ENCODE measurements at regions not wholly inside any gene's neighbourhood (a gene's known extent, or its start where the extent isn't known, plus 50 kb on each side); places are given as distances from the start of the nearest gene placed in this dataset.

GRCh38 chr15:31831596-31831995 lies 198.7 kb upstream of the CHRNA7 start:
- H3K4me1 Mint-ChIP-seq (ENCODE audit: low read depth, unreplicated experiment): peaks cover 8% of the 10 kb centered on the region
- H3K27ac ChIP-seq (ENCODE audit: low read depth, low read length): no peak overlapping the region
- no peaks in the 10 kb centered on the region for H3K79me2 ChIP-seq (ENCODE audit: insufficient read depth, low read length)
- no peaks in the 10 kb centered on the region for H3K9me3 ChIP-seq (ENCODE audit: insufficient read depth, low read depth, low read length)
- no peaks in the 10 kb centered on the region for H4K20me1 ChIP-seq (ENCODE audit: insufficient read depth, low read length)
- no peak for FAIRE-seq
- H3K9me3 Mint-ChIP-seq (ENCODE audit: unreplicated experiment): peaks cover 4% of the 10 kb centered on the region
- no peaks in the 10 kb centered on the region for H3K4me1 ChIP-seq (ENCODE audit: insufficient read depth, low read length)
- H3K27me3 Mint-ChIP-seq (ENCODE audit: low read depth, unreplicated experiment): no peaks in the 10 kb centered on the region
- H3K9ac ChIP-seq (ENCODE audit: low read length): no peak overlapping the region
- no peak overlapping the region for H3K4me3 ChIP-seq (ENCODE audit: insufficient read depth, low read depth, low read length)
- no peak overlapping the region for H3K27ac Mint-ChIP-seq (ENCODE audit: unreplicated experiment)
- no peak overlapping the region for H3K4me3 Mint-ChIP-seq (ENCODE audit: unreplicated experiment)
- H3K4me2 ChIP-seq (ENCODE audit: low read length): no peak overlapping the region
- no peak overlapping the region for H2AFZ ChIP-seq (ENCODE audit: low read depth, low read length)
- H3K27me3 ChIP-seq (ENCODE audit: insufficient read depth, low read length): no peaks in the 10 kb centered on the region
- TF ChIP-seq EZH2 (IDR thresholded peaks at IDR 0.05; ENCODE audit: insufficient read depth, low read length) (no peak), CTCF (IDR thresholded peaks at IDR 0.05; ENCODE audit: insufficient read depth, low read depth, low read length) (no peak)
- H3K36me3 Mint-ChIP-seq (ENCODE audit: low read depth, unreplicated experiment): peaks cover 3% of the 10 kb centered on the region
- no peak for DNase-seq (ENCODE audit: low read depth)
- H3K36me3 ChIP-seq (ENCODE audit: insufficient read depth, low read length): no peaks in the 10 kb centered on the region

- H3K36me3 Mint-ChIP-seq (ENCODE audit: low read depth, unreplicated experiment): peaks cover 3% of the 10 kb centered on the region
- no peak for TF ChIP-seq EZH2 (IDR thresholded peaks at IDR 0.05; ENCODE audit: insufficient read depth, low read length)
- no peak for TF ChIP-seq CTCF (IDR thresholded peaks at IDR 0.05; ENCODE audit: insufficient read depth, low read depth, low read length)
- Histone ChIP-seq H3K4me2 (ENCODE audit: low read length) (no peak overlapping the region), H4K20me1 (ENCODE audit: insufficient read depth, low read length) (no peaks in the 10 kb centered on the region), H3K36me3 (ENCODE audit: insufficient read depth, low read length) (no peaks in the 10 kb centered on the region), H2AFZ (ENCODE audit: low read depth, low read length) (no peak overlapping the region), H3K9ac (ENCODE audit: low read length) (no peak overlapping the region), H3K9me3 (ENCODE audit: insufficient read depth, low read depth, low read length) (no peaks in the 10 kb centered on the region), H3K4me3 (ENCODE audit: insufficient read depth, low read depth, low read length) (no peak overlapping the region), H3K4me1 (ENCODE audit: insufficient read depth, low read length) (no peaks in the 10 kb centered on the region), H3K79me2 (ENCODE audit: insufficient read depth, low read length) (no peaks in the 10 kb centered on the region), H3K27ac (ENCODE audit: low read depth, low read length) (no peak overlapping the region), H3K27me3 (ENCODE audit: insufficient read depth, low read length) (no peaks in the 10 kb centered on the region)
- no peaks in the 10 kb centered on the region for H3K27me3 Mint-ChIP-seq (ENCODE audit: low read depth, unreplicated experiment)
- H3K4me1 Mint-ChIP-seq (ENCODE audit: low read depth, unreplicated experiment): peaks cover 8% of the 10 kb centered on the region
- H3K9me3 Mint-ChIP-seq (ENCODE audit: unreplicated experiment): peaks cover 4% of the 10 kb centered on the region
- FAIRE-seq: no peak
- H3K27ac Mint-ChIP-seq (ENCODE audit: unreplicated experiment): no peak overlapping the region
- no peak overlapping the region for H3K4me3 Mint-ChIP-seq (ENCODE audit: unreplicated experiment)
- no peak for DNase-seq (ENCODE audit: low read depth)
Observed at GRCh38 chr15:31834654-31835053, 195.7 kb upstream of the CHRNA7 start.

- Mint-ChIP-seq H3K27ac (ENCODE audit: unreplicated experiment) (no peak overlapping the region), H3K36me3 (ENCODE audit: low read depth, unreplicated experiment) (no peaks in the 10 kb centered on the region), H3K9me3 (ENCODE audit: unreplicated experiment) (no peaks in the 10 kb centered on the region), H3K4me3 (ENCODE audit: unreplicated experiment) (no peak overlapping the region), H3K27me3 (ENCODE audit: low read depth, unreplicated experiment) (peaks cover 9% of the 10 kb centered on the region), H3K4me1 (ENCODE audit: low read depth, unreplicated experiment) (no peaks in the 10 kb centered on the region)
- Histone ChIP-seq H3K4me3 (ENCODE audit: insufficient read depth, low read depth, low read length) (no peak overlapping the region), H3K36me3 (ENCODE audit: insufficient read depth, low read length) (no peaks in the 10 kb centered on the region), H3K9me3 (ENCODE audit: insufficient read depth, low read depth, low read length) (no peaks in the 10 kb centered on the region), H3K79me2 (ENCODE audit: insufficient read depth, low read length) (no peaks in the 10 kb centered on the region), H3K27me3 (ENCODE audit: insufficient read depth, low read length) (no peaks in the 10 kb centered on the region), H3K27ac (ENCODE audit: low read depth, low read length) (no peak overlapping the region), H3K9ac (ENCODE audit: low read length) (no peak overlapping the region), H3K4me1 (ENCODE audit: insufficient read depth, low read length) (no peaks in the 10 kb centered on the region), H4K20me1 (ENCODE audit: insufficient read depth, low read length) (no peaks in the 10 kb centered on the region), H3K4me2 (ENCODE audit: low read length) (no peak overlapping the region), H2AFZ (ENCODE audit: low read depth, low read length) (no peak overlapping the region)
- FAIRE-seq (no peak), DNase-seq (ENCODE audit: low read depth) (no peak)
- TF ChIP-seq EZH2 (IDR thresholded peaks at IDR 0.05; ENCODE audit: insufficient read depth, low read length) (no peak), CTCF (IDR thresholded peaks at IDR 0.05; ENCODE audit: insufficient read depth, low read depth, low read length) (no peak)
Observed at GRCh38 chr15:31839388-31839787, 190.9 kb upstream of the CHRNA7 start.
